HG02798 (cell line): ENCODE measurements at regions not wholly inside any gene's neighbourhood (a gene's known extent, or its start where the extent isn't known, plus 50 kb on each side); places are given as distances from the start of the nearest gene placed in this dataset.

ENCODE experiments used
- ATAC-seq: cut with Tn5 transposase; IDR thresholded peaks from one replicate; pipeline ENCODE4 v1.9.1; 2021; ENCODE audit warnings: mild to moderate bottlenecking; ENCODE audit not compliant: unreplicated experiment, poor library complexity

DNA sequence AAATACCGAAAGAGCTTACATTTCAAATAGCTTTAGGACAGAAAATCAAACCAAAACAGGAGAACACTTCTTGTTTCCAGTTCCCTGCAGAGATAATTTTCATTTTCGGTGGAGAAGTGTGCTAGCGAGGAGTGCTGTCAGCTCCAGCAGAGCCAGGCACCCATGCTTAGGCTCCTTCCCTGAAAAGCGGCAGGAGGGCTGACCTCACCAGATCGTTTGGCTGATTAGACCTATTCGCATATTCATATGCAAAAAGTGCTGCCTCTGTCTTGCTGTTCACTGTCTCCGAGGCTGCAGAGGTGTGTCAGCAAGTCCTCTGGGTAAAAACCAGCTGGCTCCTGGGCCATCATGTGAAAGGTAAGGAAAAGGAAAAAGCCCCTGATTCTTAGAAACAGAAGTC lies 225.8 kb upstream of the COPS8 start:
- ATAC-seq, result no peak

DNA sequence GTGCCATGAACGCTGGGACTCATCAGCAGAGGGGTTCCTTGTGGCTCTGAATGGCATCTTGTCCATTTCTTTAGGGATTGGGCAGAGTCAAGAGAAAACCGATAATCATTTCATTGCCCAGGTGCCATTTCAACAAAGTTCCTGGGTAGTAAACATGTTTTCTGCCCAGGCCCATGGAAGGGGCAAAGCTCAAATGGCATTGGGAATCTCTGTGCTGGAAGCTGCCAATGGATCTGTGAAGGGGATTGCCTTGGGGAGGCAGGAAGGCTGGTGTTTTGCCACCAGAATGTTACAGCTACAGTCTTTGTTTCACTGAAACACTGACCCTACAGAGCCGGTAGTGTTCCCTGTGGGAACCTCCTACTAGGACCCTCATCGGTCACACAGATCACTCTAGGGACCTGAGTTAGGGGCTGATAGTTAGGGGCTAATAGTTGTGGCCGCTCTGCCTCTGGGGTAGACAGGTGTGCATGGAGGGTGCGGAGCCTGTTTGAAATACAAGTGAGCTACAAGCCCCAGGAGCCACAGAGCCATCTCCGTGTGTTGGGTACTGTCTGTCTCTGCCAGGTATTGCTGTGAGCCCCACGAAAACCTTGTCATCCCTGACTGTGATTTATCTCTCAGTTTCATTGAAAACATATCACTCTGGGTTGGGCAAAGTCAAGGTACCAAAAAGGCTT lies 224.4 kb upstream of the COPS8 start:
- no peak for ATAC-seq

DNA sequence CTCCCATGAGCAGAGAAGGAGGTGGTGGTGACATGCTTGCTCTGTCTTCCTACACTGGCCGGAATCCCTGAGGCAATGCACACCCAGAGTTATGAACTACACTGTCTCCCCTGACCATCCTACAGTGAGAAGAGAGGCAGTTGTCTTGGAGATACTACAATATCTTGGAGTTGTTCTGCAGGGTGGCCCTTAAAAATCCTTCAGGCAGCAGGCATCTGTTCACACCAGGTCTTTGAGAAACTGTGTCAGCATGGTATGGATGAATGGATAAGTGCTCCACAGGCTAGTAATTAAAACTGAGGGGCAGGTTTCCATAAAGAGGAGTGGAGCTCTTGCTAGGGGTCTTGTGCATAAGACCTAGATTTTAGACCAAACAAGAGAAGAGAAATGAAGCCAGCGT lies 223.7 kb upstream of the COPS8 start:
- no peak for ATAC-seq

DNA sequence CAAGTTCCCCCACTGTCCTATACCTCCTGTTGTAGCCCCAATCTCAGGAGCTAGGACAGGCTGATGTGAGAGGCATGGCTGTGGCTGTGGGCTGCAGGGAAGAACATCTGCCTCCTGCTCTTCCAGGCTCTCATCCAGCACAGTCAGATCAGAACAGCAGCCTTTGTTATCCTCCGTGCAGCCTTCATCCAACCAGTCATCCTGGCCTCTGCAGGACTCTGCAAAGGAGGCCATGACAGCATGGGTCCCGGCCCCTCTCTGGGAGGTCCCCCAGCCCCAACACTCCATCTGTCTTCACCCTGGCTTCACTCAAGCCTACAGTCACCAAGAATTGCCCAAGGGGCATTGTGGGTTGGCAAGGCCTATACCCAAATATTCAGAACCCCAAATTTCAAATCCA lies 223.2 kb upstream of the COPS8 start:
- no peak for ATAC-seq

DNA sequence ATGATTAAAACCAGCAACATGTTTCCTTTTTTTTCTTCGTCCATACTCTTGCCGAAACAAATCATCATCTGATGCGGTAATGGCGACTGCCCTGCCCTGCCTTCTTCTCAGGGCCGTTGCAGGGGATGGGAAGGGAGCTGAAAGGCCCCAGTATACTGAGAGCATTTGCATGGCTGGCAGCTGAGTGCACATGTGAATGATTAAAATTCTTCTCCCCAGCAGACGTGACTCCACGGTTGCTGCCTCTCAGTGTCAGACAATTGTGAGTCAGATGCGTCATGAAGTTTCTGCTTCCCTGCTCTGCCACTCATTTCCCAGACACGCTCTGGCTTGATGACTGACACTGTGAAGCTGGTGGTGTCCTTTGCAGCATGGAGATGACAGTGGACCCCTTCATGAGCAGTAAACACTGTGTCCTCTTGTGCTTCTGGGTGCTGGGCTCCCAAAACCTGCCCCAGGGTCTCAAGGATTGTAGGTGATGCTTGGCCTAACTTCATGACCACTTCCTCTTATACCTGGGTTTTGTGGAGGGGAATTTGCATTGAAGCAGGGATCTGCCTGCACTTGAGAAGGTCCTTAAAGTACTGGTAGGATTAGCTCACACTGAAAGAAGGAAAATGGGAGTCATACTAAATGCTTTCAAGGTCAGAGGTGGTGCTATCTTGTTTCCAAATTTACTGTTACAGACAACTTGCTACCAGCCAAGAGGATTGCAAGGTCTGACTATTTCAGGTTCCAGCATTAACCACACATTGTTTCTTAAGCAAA lies 222.5 kb upstream of the COPS8 start:
- peak; percentile 70 for ATAC-seq

- no peak for ATAC-seq
Observed at GRCh38 chr2:236863729-236864126, 222.0 kb upstream of the COPS8 start.

- ATAC-seq, result no peak
Observed at GRCh38 chr2:236865052-236865451, 220.6 kb upstream of the COPS8 start.

DNA sequence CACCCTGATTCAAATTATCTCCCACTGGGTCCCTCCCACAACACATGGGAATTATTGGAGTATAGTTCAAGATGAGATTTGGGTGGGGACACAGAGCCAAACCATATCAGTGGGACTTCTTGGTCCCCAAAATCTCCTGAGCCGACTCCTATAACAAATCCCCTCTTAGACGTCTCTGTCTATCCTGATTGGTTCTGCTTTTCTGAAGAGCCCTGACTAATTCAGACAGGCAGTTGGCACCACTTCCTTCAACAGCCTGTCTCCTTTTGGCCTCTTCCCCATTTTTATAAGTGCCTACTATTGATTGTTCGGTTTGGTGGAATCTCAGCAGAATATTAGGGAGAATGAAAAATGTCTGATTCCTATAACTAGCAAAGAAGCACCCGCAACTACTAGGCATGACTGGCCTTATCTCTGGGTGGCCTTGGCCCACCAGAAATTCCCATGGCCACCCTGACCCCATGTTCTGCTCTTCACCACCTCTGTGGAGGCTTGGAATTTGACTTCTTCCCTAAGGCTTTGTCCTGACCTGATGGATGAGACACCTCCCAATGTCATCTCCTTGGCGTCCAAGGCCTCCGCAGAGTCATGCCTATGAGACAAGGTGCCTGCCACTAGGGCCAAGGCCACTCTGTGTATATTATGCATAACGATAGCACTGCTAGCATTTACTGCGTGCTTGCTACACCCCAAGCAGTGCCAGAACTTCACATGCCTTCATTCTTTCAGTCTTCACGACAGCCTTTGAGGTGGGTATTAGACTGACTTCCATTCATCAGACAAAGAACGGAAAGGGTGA lies 218.9 kb upstream of the COPS8 start:
- no peak for ATAC-seq

GRCh38 chr2:236867441-236868260 lies 218.0 kb upstream of the COPS8 start:
- no peak for ATAC-seq

DNA sequence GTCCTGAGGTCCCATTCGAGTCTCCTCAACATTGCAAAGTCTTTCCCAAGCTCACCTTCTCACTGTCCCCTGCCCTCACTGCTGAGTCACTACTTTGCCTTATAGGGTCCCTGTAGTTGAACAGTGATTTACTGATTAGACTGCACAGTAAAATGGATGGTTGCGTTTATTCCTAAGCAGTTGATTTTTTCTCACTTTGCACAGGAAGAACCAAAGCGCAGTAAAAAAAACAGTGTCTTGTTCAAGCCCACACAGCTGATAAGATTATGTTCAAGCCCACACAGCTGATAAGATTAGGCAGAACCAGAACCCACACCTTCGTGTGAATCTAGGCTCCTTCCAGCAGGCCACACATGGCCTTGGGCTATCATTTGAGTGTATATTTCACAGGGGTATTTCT lies 215.3 kb upstream of the COPS8 start:
- ATAC-seq, result no peak

DNA sequence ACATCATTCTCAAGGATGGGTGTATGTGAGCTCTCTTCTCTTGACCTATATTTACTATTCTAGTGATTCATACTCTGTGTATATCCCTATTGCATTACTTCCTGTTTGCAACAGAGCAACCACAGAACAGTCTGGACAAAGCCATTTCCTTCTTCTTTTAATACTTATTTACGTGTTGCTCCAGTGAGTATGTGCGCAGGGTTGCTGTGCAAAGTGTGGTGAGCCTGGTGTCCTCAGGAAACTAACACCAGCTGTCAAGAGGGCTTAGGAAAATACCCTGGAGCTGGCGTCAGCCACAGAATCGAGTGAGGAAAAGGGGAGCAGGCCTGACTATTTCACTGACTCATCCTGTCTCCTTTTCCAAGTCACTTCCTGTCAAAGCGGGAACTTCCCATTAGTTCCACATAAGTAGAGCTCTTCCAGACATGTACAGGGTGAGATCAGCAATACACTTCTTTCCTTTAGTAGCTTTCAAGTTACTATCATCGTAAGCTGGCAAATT lies 214.1 kb upstream of the COPS8 start:
- ATAC-seq, result no peak

DNA sequence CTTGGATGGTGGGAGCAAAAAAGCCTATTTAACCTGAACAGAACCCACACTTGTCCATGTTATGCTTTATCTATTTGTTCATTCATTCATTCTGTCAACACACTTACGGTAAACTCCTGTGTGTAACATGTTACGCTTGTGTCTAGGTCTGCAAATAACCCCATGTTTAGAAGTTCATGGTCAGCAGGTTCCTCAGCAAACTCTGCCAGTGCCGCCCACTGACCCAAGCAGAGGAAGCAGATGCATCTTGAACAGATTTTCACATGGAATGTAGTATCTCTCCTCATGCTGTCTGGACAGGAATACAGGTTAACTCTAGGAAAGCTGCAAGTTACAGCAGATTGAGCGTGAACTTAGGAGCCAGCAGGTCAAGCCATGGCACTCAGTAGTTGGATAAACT lies 213.7 kb upstream of the COPS8 start:
- ATAC-seq, result no peak

DNA sequence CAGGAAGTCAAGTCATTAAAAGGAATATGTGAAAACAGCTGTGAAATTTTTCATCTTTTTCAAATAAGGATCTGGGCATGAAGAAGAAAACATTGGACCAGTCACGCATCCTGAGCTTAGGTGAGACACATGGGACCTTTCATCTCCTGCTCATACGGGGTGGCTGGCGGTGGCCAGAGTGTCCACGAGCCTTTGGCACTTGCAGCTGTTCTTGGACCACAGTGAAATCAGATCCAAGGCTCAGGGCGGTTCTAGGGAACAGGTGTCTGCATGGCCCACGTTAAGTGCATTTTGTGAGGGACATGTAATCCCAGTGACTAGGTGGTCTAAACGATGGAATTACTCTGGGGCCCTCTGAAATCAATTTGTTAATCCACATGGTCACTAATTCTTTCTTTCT lies 212.7 kb upstream of the COPS8 start:
- ATAC-seq, result no peak

DNA sequence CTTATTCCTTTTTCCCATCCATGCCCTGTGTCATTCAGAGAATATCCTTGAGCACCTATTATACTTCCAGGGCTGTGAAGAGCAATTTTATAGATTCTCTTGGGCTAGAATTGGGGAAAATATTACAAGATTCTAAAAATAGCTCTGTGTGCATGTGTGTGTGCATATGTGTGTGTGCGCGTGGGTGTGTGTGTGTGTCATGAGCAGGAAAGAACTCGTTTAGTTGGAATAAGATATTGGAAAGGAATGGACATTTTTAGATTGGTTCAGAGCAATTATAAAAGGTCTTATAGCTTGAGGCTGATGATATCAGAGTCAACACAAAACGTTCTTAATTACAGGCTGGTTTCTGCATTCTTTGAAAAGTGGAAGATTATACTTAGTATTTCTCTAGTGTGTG lies 212.1 kb upstream of the COPS8 start:
- ATAC-seq, result no peak

- no peak for ATAC-seq
Observed at GRCh38 chr2:236874866-236875481, 210.7 kb upstream of the COPS8 start.

DNA sequence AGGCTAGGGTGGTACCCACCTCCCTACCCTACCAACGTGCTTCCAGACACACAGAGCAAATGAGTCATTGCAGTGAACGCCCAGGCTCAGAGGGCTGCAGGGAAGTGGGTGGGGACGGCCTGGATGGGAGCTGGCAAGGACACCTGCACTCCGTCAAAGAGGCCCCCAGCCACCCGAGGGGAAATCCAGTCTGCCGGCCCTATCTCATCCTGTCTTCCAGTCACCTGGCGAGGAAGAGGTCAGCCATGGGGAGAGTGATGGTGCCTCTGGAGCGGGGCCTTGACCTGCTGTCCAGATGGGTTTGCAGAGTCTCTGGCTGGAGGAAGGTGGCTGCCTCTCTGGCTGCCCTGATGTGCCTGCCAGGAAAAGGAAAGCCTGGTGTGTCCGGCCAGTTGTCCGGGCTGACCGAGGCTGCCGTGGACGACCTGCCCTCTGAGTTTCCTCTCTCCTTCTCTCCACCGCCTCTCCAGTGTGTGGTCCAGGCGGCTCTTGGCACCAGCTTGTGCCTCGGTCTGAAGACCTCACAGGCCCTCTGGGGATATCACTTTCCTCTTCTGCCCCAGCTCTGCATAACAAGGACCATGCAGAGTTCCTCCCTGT lies 209.7 kb upstream of the COPS8 start:
- no peak for ATAC-seq

- no peak for ATAC-seq
Observed at GRCh38 chr2:236876642-236877041, 209.0 kb upstream of the COPS8 start.

GRCh38 chr2:236877972-236878371 lies 207.7 kb upstream of the COPS8 start:
- ATAC-seq, result no peak

- no peak for ATAC-seq
Observed at GRCh38 chr2:236879416-236879963, 206.2 kb upstream of the COPS8 start.
